ENCODE measurements at regions not wholly inside any gene's neighbourhood (a gene's known extent, or its start where the extent isn't known, plus 50 kb on each side); places are given as distances from the start of the nearest gene placed in this dataset.

GRCh38 chr2:140091926-140092325, 1311.7 kb upstream of the NXPH2 start (continued):
- TF ChIP-seq CTCF (IDR thresholded peaks at IDR 0.05; ENCODE audit: poor library complexity, severe bottlenecking), result no peak

GRCh38 chr2:140086964-140087363, 1306.8 kb upstream of the NXPH2 start:
- no peaks in the 10 kb centered on the region for H3K79me2 ChIP-seq (replicated peaks; ENCODE audit: insufficient read depth, low read length)
- no peak overlapping the region for H3K9ac ChIP-seq (ENCODE audit: low read length)
- H3K9me2 ChIP-seq (ENCODE audit: insufficient read depth, low read length), result no peaks in the 10 kb centered on the region
- H3F3A ChIP-seq (ENCODE audit: insufficient read depth, low read length, poor library complexity, severe bottlenecking), result no peaks in the 10 kb centered on the region
- no peaks in the 10 kb centered on the region for H3K27me3 ChIP-seq (ENCODE audit: insufficient read depth, low read depth, low read length)
- no peak overlapping the region for H3K4me2 ChIP-seq (ENCODE audit: low read length)
- H4K20me1 ChIP-seq (ENCODE audit: insufficient read depth), result no peaks in the 10 kb centered on the region
- H3K9me3 ChIP-seq (ENCODE audit: low read length), result no peaks in the 10 kb centered on the region
- TF ChIP-seq RAD21 (conservative IDR thresholded peaks at IDR 0.05), result no peak
- TF ChIP-seq CTCF (IDR thresholded peaks at IDR 0.05; ENCODE audit: poor library complexity, severe bottlenecking), result no peak
- TF ChIP-seq TAF1 (IDR thresholded peaks at IDR 0.05; ENCODE audit: low read depth), result no peak
- TF ChIP-seq POLR2AphosphoS5 (IDR thresholded peaks at IDR 0.05), result no peak
- TF ChIP-seq SMC3 (conservative IDR thresholded peaks at IDR 0.05; ENCODE audit: poor library complexity), result no peak
- no peak for TF ChIP-seq EZH2 (IDR thresholded peaks at IDR 0.05; ENCODE audit: borderline replicate concordance, insufficient read depth, low read length, poor library complexity, severe bottlenecking)
- TF ChIP-seq REST (IDR thresholded peaks at IDR 0.05; ENCODE audit: borderline replicate concordance), result no peak
- no peak for TF ChIP-seq EP300 (conservative IDR thresholded peaks at IDR 0.05; ENCODE audit: poor library complexity, severe bottlenecking)
- TF ChIP-seq MXI1 (conservative IDR thresholded peaks at IDR 0.05; ENCODE audit: poor library complexity, severe bottlenecking), result no peak
- no peak overlapping the region for H2AFZ ChIP-seq (ENCODE audit: low read depth, low read length)
- H3K27ac ChIP-seq (ENCODE audit: low read length), result no peak overlapping the region
- H3K36me3 ChIP-seq (ENCODE audit: insufficient read depth, low read length), result no peaks in the 10 kb centered on the region
- no peak overlapping the region for H3K4me3 ChIP-seq (ENCODE audit: low read length)

- H4K20me1 ChIP-seq (ENCODE audit: insufficient read depth), result no peaks in the 10 kb centered on the region
- H3K27ac ChIP-seq (ENCODE audit: low read length), result no peak overlapping the region
- TF ChIP-seq TAF1 (IDR thresholded peaks at IDR 0.05; ENCODE audit: low read depth), result no peak
- TF ChIP-seq CTCF (IDR thresholded peaks at IDR 0.05; ENCODE audit: poor library complexity, severe bottlenecking), result peak; percentile 59
- peak; percentile 67 for TF ChIP-seq RAD21 (conservative IDR thresholded peaks at IDR 0.05)
- peak; percentile 63 for TF ChIP-seq SMC3 (conservative IDR thresholded peaks at IDR 0.05; ENCODE audit: poor library complexity)
- no peak overlapping the region for H2AFZ ChIP-seq (ENCODE audit: low read depth, low read length)
- H3K36me3 ChIP-seq (ENCODE audit: insufficient read depth, low read length), result no peaks in the 10 kb centered on the region
- H3F3A ChIP-seq (ENCODE audit: insufficient read depth, low read length, poor library complexity, severe bottlenecking), result no peaks in the 10 kb centered on the region
- no peaks in the 10 kb centered on the region for H3K9me3 ChIP-seq (ENCODE audit: low read length)
- H3K4me2 ChIP-seq (ENCODE audit: low read length), result no peak overlapping the region
- no peaks in the 10 kb centered on the region for H3K79me2 ChIP-seq (replicated peaks; ENCODE audit: insufficient read depth, low read length)
- no peak overlapping the region for H3K9ac ChIP-seq (ENCODE audit: low read length)
- H3K4me3 ChIP-seq (ENCODE audit: low read length), result no peak overlapping the region
- no peaks in the 10 kb centered on the region for H3K9me2 ChIP-seq (ENCODE audit: insufficient read depth, low read length)
- H3K27me3 ChIP-seq (ENCODE audit: insufficient read depth, low read depth, low read length), result no peaks in the 10 kb centered on the region
Observed at GRCh38 chr2:140085674-140086073, 1305.5 kb upstream of the NXPH2 start.
